ENCODE measurements at regions not wholly inside any gene's neighbourhood (a gene's known extent, or its start where the extent isn't known, plus 50 kb on each side); places are given as distances from the start of the nearest gene placed in this dataset.

- no peak for TF ChIP-seq CTCF (IDR thresholded peaks at IDR 0.05)
- no peak for TF ChIP-seq POLR2A (IDR thresholded peaks at IDR 0.05)
Measured at GRCh38 chr2:2793925-2794560, 463.0 kb upstream of the MYT1L start.
